ENCODE measurements at regions not wholly inside any gene's neighbourhood (a gene's known extent, or its start where the extent isn't known, plus 50 kb on each side); places are given as distances from the start of the nearest gene placed in this dataset.

GRCh38 chr12:67424784-67425183 is 155.6 kb downstream of the CAND1 start:
- no peaks in the 10 kb centered on the region for H3K36me3 ChIP-seq
- H3K9me3 ChIP-seq = no peaks in the 10 kb centered on the region
- no peak for DNase-seq (ENCODE audit: extremely low spot score in 2 of 2)
- no peaks in the 10 kb centered on the region for H3K27me3 ChIP-seq
- intact Hi-C loops (cut with DNase I) = no loop called here
- peaks cover 11% of the 10 kb centered on the region for H3K4me1 ChIP-seq
- no peak overlapping the region for H3K27ac ChIP-seq
- no peak overlapping the region for H3K4me3 ChIP-seq
- TF ChIP-seq CTCF (IDR thresholded peaks at IDR 0.05) (no peak), POLR2A (IDR thresholded peaks at IDR 0.05) (no peak), POLR2AphosphoS5 (IDR thresholded peaks at IDR 0.05; ENCODE audit: insufficient read depth in 1 of 2, low read depth in 1 of 2) (no peak)

GRCh38 chr12:67425394-67425793 is 156.2 kb downstream of the CAND1 start:
- no peak overlapping the region for H3K27ac ChIP-seq

DNA sequence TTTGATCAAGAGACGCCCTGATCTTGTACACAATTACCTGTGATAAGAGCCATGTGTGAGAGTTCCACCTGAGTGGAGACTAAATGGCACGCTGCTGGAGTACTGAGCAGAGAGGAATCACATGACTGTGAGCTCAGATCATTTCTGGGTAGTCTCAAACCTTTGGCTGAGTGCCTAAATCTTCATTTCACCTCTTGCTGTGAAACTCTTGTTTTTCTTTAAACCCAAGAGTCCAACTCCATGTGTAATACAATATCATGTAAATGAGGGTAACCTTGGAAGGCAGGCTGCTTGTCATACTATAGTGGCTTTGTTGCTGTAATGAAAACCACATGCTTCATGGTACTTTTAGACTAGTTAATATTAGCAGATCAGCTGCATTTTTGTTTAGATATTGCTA is 156.9 kb downstream of the CAND1 start:
- DNase-seq (ENCODE audit: extremely low spot score in 2 of 2) = no peak
- H3K9me3 ChIP-seq = no peaks in the 10 kb centered on the region
- H3K36me3 ChIP-seq = no peaks in the 10 kb centered on the region
- H3K4me1 ChIP-seq = peaks cover 13% of the 10 kb centered on the region
- no peaks in the 10 kb centered on the region for H3K27me3 ChIP-seq
- H3K27ac ChIP-seq = no peak overlapping the region
- intact Hi-C loops (cut with DNase I) = no loop called here
- no peak overlapping the region for H3K4me3 ChIP-seq
- no peak for TF ChIP-seq POLR2AphosphoS5 (IDR thresholded peaks at IDR 0.05; ENCODE audit: insufficient read depth in 1 of 2, low read depth in 1 of 2)
- TF ChIP-seq POLR2A (IDR thresholded peaks at IDR 0.05) = no peak
- no peak for TF ChIP-seq CTCF (IDR thresholded peaks at IDR 0.05)

More at GRCh38 chr12:67425394-67425793, 156.2 kb downstream of the CAND1 start:
- DNase-seq (ENCODE audit: extremely low spot score in 2 of 2) = no peak
- no peaks in the 10 kb centered on the region for H3K27me3 ChIP-seq
- intact Hi-C loops (cut with DNase I) = no loop called here
- TF ChIP-seq POLR2A (IDR thresholded peaks at IDR 0.05) (no peak), CTCF (IDR thresholded peaks at IDR 0.05) (no peak), POLR2AphosphoS5 (IDR thresholded peaks at IDR 0.05; ENCODE audit: insufficient read depth in 1 of 2, low read depth in 1 of 2) (no peak)
- H3K36me3 ChIP-seq = no peaks in the 10 kb centered on the region
- H3K4me3 ChIP-seq = no peak overlapping the region
- H3K4me1 ChIP-seq = peaks cover 11% of the 10 kb centered on the region
- no peaks in the 10 kb centered on the region for H3K9me3 ChIP-seq

- H3K27ac ChIP-seq = no peak overlapping the region
- intact Hi-C loops (cut with DNase I) = no loop called here
- TF ChIP-seq POLR2A (IDR thresholded peaks at IDR 0.05) (no peak), CTCF (IDR thresholded peaks at IDR 0.05) (no peak), POLR2AphosphoS5 (IDR thresholded peaks at IDR 0.05; ENCODE audit: insufficient read depth in 1 of 2, low read depth in 1 of 2) (no peak)
- H3K9me3 ChIP-seq = no peaks in the 10 kb centered on the region
- no peaks in the 10 kb centered on the region for H3K36me3 ChIP-seq
- no peak for DNase-seq (ENCODE audit: extremely low spot score in 2 of 2)
- H3K4me1 ChIP-seq = peaks cover 20% of the 10 kb centered on the region
- no peaks in the 10 kb centered on the region for H3K27me3 ChIP-seq
- no peak overlapping the region for H3K4me3 ChIP-seq
These were observed 158.2 kb downstream of the CAND1 start for GRCh38 chr12:67427336-67427735.

- no peaks in the 10 kb centered on the region for H3K27me3 ChIP-seq
- no peak for DNase-seq (ENCODE audit: extremely low spot score in 2 of 2)
- H3K36me3 ChIP-seq = no peaks in the 10 kb centered on the region
- intact Hi-C loops (cut with DNase I) = no loop called here
- peaks cover 22% of the 10 kb centered on the region for H3K4me1 ChIP-seq
- H3K4me3 ChIP-seq = no peak overlapping the region
- TF ChIP-seq POLR2AphosphoS5 (IDR thresholded peaks at IDR 0.05; ENCODE audit: insufficient read depth in 1 of 2, low read depth in 1 of 2) = no peak
- no peaks in the 10 kb centered on the region for H3K9me3 ChIP-seq
- no peak overlapping the region for H3K27ac ChIP-seq
These were observed 159.3 kb downstream of the CAND1 start for GRCh38 chr12:67428431-67428830.
